Neural crest cell (in vitro differentiated cells): ENCODE measurements at regions not wholly inside any gene's neighbourhood (a gene's known extent, or its start where the extent isn't known, plus 50 kb on each side); places are given as distances from the start of the nearest gene placed in this dataset.
A peak's percentile ranks its signal among the peaks of the same experiment; 100 is the strongest.

Source experiments
- DNase-seq: peaks from one replicate; pipeline ENCODE4 v3.0.0; 2021; ENCODE audit warnings: low read depth, mixed read lengths, low spot score
- H3K27ac Mint-ChIP-seq: one replicate; pipeline ENCODE4 v1.8.0; 2021; ENCODE audit warnings: mild to moderate bottlenecking, mixed read lengths; ENCODE audit not compliant: unreplicated experiment
- H3K27me3 Mint-ChIP-seq: 2 replicates; pipeline ENCODE4 v1.8.0; 2021; ENCODE audit warnings: low read depth, mild to moderate bottlenecking, mixed read lengths
- H3K36me3 Mint-ChIP-seq: 2 replicates; pipeline ENCODE4 v1.8.0; 2021; ENCODE audit warnings: low read depth, mild to moderate bottlenecking, mixed read lengths
- H3K4me1 Mint-ChIP-seq: 2 replicates; pipeline ENCODE4 v1.8.0; 2021; ENCODE audit warnings: mixed read lengths
- H3K4me3 Mint-ChIP-seq: one replicate; pipeline ENCODE4 v1.8.0; 2021; ENCODE audit warnings: mild to moderate bottlenecking, mixed read lengths
- H3K9me3 Mint-ChIP-seq: 2 replicates; pipeline ENCODE4 v1.8.0; 2021; ENCODE audit warnings: mixed read lengths
- TF ChIP-seq, protein P1 (sequence below): fragments of 200-600 bp; sonication (generic); conservative IDR thresholded peaks from 2 replicates; pipeline ENCODE4 v1.5.0; 2021; ENCODE audit warnings: antibody characterized with exemption, mild to moderate bottlenecking

- DNase-seq = no peak
- no peaks in the 10 kb centered on the region for H3K36me3 Mint-ChIP-seq
- H3K9me3 Mint-ChIP-seq = peaks cover 3% of the 10 kb centered on the region
- no peaks in the 10 kb centered on the region for H3K27me3 Mint-ChIP-seq
- no peak overlapping the region for H3K27ac Mint-ChIP-seq
- H3K4me1 Mint-ChIP-seq = peaks cover 15% of the 10 kb centered on the region
- TF ChIP-seq, protein P1, sequence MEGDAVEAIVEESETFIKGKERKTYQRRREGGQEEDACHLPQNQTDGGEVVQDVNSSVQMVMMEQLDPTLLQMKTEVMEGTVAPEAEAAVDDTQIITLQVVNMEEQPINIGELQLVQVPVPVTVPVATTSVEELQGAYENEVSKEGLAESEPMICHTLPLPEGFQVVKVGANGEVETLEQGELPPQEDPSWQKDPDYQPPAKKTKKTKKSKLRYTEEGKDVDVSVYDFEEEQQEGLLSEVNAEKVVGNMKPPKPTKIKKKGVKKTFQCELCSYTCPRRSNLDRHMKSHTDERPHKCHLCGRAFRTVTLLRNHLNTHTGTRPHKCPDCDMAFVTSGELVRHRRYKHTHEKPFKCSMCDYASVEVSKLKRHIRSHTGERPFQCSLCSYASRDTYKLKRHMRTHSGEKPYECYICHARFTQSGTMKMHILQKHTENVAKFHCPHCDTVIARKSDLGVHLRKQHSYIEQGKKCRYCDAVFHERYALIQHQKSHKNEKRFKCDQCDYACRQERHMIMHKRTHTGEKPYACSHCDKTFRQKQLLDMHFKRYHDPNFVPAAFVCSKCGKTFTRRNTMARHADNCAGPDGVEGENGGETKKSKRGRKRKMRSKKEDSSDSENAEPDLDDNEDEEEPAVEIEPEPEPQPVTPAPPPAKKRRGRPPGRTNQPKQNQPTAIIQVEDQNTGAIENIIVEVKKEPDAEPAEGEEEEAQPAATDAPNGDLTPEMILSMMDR = no peak
- no peak overlapping the region for H3K4me3 Mint-ChIP-seq
Measured at GRCh38 chr4:81915430-81915829, 443.7 kb upstream of the RASGEF1B start.

- Mint-ChIP-seq H3K27ac (no peak overlapping the region), H3K27me3 (no peaks in the 10 kb centered on the region), H3K9me3 (peaks cover 3% of the 10 kb centered on the region), H3K4me1 (peaks cover 15% of the 10 kb centered on the region), H3K36me3 (no peaks in the 10 kb centered on the region), H3K4me3 (no peak overlapping the region)
- TF ChIP-seq, protein P1 = no peak
- DNase-seq = no peak
Measured at GRCh38 chr4:81914623-81915022, 442.9 kb upstream of the RASGEF1B start.

DNA sequence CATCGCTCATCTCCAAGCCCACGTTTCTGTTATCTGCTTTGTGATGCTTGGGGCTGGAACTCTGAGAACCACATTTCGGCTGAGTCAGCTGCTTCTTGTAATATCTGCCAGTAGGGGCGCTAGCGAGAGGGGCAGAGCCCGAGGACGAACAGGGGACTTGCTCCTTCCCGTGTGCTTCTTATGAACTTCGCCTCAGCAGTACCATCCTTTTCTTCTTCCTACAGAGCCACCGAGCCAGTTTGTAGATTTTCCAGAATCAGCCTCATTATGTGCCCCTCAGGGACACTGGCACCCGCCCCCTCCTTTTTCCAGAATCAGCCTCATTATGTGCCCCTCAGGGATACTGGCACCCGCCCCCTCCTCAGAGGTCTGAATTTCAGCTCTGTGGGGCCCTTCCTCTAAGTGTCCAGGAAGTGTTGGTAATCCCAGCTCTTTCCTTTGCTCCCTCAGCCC, 441.7 kb upstream of the RASGEF1B start:
- DNase-seq = peak; percentile 63
- Mint-ChIP-seq H3K9me3 (peaks cover 3% of the 10 kb centered on the region), H3K27me3 (no peaks in the 10 kb centered on the region), H3K4me3 (no peak overlapping the region), H3K36me3 (no peaks in the 10 kb centered on the region), H3K27ac (no peak overlapping the region), H3K4me1 (peaks cover 15% of the 10 kb centered on the region)
- TF ChIP-seq, protein P1 = peak; percentile 77

- H3K27ac Mint-ChIP-seq = no peak overlapping the region
- H3K27me3 Mint-ChIP-seq = no peaks in the 10 kb centered on the region
- H3K4me3 Mint-ChIP-seq = no peak overlapping the region
- DNase-seq = no peak
- no peaks in the 10 kb centered on the region for H3K36me3 Mint-ChIP-seq
- peaks cover 3% of the 10 kb centered on the region for H3K9me3 Mint-ChIP-seq
- TF ChIP-seq, protein P1 = no peak
- H3K4me1 Mint-ChIP-seq = peaks cover 15% of the 10 kb centered on the region
Measured at GRCh38 chr4:81912376-81913030, 440.8 kb upstream of the RASGEF1B start.

- H3K4me3 Mint-ChIP-seq = no peak overlapping the region
Measured at GRCh38 chr4:81906905-81907304, 435.2 kb upstream of the RASGEF1B start.

More at GRCh38 chr4:81906905-81907304, 435.2 kb upstream of the RASGEF1B start:
- TF ChIP-seq, protein P1 = no peak
- no peaks in the 10 kb centered on the region for H3K9me3 Mint-ChIP-seq
- H3K27me3 Mint-ChIP-seq = no peaks in the 10 kb centered on the region
- H3K4me1 Mint-ChIP-seq = peaks cover 4% of the 10 kb centered on the region
- no peaks in the 10 kb centered on the region for H3K36me3 Mint-ChIP-seq
- no peak overlapping the region for H3K27ac Mint-ChIP-seq
- no peak for DNase-seq
